ENCODE measurements at regions not wholly inside any gene's neighbourhood (a gene's known extent, or its start where the extent isn't known, plus 50 kb on each side); places are given as distances from the start of the nearest gene placed in this dataset.

- DNase-seq = no peak
- Histone ChIP-seq H3K27me3 (no peaks in the 10 kb centered on the region), H3K27ac (no peak overlapping the region), H3K9me3 (peaks cover 0 to 4% of the 10 kb centered on the region in 2 donors), H3K4me1 (no peaks in the 10 kb centered on the region), H3K36me3 (no peaks in the 10 kb centered on the region), H3K4me3 (no peak overlapping the region)
- 72 to 77% methylated on average over 2 of the region's 2 CpGs for WGBS, 2 donors (ENCODE audit: low coverage in 1 of 2)
- in situ Hi-C loops (cut with MboI; ENCODE audit: low pct_ligation_motif_present in 1 of 4, low pct_unique_long_range_greater_than_20kb in 1 of 4, low sequenced_read_pairs in 3 of 4) = no loop called here
- intact Hi-C loops (cut with DNase I; ENCODE audit: low total_unique reads) = no loop called here
- no peak for TF ChIP-seq CTCF (IDR thresholded peaks at IDR 0.05)
- TF ChIP-seq POLR2A (IDR thresholded peaks at IDR 0.05) = no peak
- no peak for TF ChIP-seq EP300 (IDR thresholded peaks at IDR 0.05; ENCODE audit: low read depth)
- no peak for TF ChIP-seq POLR2AphosphoS5 (IDR thresholded peaks at IDR 0.05)
These were observed 127.1 kb upstream of the THSD7A start for GRCh38 chr7:11959121-11959520.

GRCh38 chr7:11960621-11961020 lies 128.6 kb upstream of the THSD7A start:
- in situ Hi-C loops (cut with MboI; ENCODE audit: low pct_ligation_motif_present in 1 of 4, low pct_unique_long_range_greater_than_20kb in 1 of 4, low sequenced_read_pairs in 3 of 4) = no loop called here
- no peak overlapping the region for H3K4me3 ChIP-seq
- TF ChIP-seq EP300 (IDR thresholded peaks at IDR 0.05; ENCODE audit: low read depth) (no peak), CTCF (IDR thresholded peaks at IDR 0.05) (no peak), POLR2AphosphoS5 (IDR thresholded peaks at IDR 0.05) (no peak), POLR2A (IDR thresholded peaks at IDR 0.05) (no peak)
- no peaks in the 10 kb centered on the region for H3K27me3 ChIP-seq
- H3K36me3 ChIP-seq = no peaks in the 10 kb centered on the region
- DNase-seq = no peak
- H3K27ac ChIP-seq = no peak overlapping the region
- H3K9me3 ChIP-seq = peaks cover 0 to 4% of the 10 kb centered on the region in 2 donors
- H3K4me1 ChIP-seq = no peaks in the 10 kb centered on the region
- intact Hi-C loops (cut with DNase I; ENCODE audit: low total_unique reads) = no loop called here

- intact Hi-C loops (cut with DNase I; ENCODE audit: low total_unique reads) = no loop called here
- in situ Hi-C loops (cut with MboI; ENCODE audit: low pct_ligation_motif_present in 1 of 4, low pct_unique_long_range_greater_than_20kb in 1 of 4, low sequenced_read_pairs in 3 of 4) = no loop called here
These were observed 137.6 kb upstream of the THSD7A start for GRCh38 chr7:11969643-11970042.

GRCh38 chr7:11970132-11970531 lies 138.1 kb upstream of the THSD7A start:
- H3K4me3 ChIP-seq = no peak overlapping the region
- H3K27ac ChIP-seq = peak overlapping the region in 1 of 4 donors; percentile 38
- intact Hi-C loops (cut with DNase I; ENCODE audit: low total_unique reads) = no loop called here
- H3K36me3 ChIP-seq = no peaks in the 10 kb centered on the region
- H3K4me1 ChIP-seq = peaks cover 0 to 16% (median 6%) of the 10 kb centered on the region in 4 donors
- in situ Hi-C loops (cut with MboI; ENCODE audit: low pct_ligation_motif_present in 1 of 4, low pct_unique_long_range_greater_than_20kb in 1 of 4, low sequenced_read_pairs in 3 of 4) = no loop called here
- peaks cover 0 to 9% of the 10 kb centered on the region in 2 donors for H3K9me3 ChIP-seq
- WGBS, 2 donors (ENCODE audit: low coverage in 1 of 2) = 20% methylated on average over 1 to 3 of the region's 3 CpGs
- peak; percentile 14 for DNase-seq
- H3K27me3 ChIP-seq = no peaks in the 10 kb centered on the region
- TF ChIP-seq CTCF (IDR thresholded peaks at IDR 0.05) (no peak), EP300 (IDR thresholded peaks at IDR 0.05; ENCODE audit: low read depth) (no peak), POLR2AphosphoS5 (IDR thresholded peaks at IDR 0.05) (no peak), POLR2A (IDR thresholded peaks at IDR 0.05) (no peak)

More at GRCh38 chr7:11969643-11970042, 137.6 kb upstream of the THSD7A start:
- no peak for DNase-seq
- H3K4me1 ChIP-seq = peaks cover 0 to 16% (median 6%) of the 10 kb centered on the region in 4 donors
- no peak for TF ChIP-seq EP300 (IDR thresholded peaks at IDR 0.05; ENCODE audit: low read depth)
- no peak for TF ChIP-seq CTCF (IDR thresholded peaks at IDR 0.05)
- TF ChIP-seq POLR2A (IDR thresholded peaks at IDR 0.05) = no peak
- TF ChIP-seq POLR2AphosphoS5 (IDR thresholded peaks at IDR 0.05) = no peak
- no peak overlapping the region for H3K4me3 ChIP-seq
- H3K27me3 ChIP-seq = no peaks in the 10 kb centered on the region
- H3K36me3 ChIP-seq = no peaks in the 10 kb centered on the region
- WGBS, 2 donors (ENCODE audit: low coverage in 1 of 2) = 38 to 80% methylated on average over 1 of the region's 1 CpG
- peak overlapping the region in 1 of 4 donors; percentile 38 for H3K27ac ChIP-seq
- H3K9me3 ChIP-seq = peaks cover 0 to 9% of the 10 kb centered on the region in 2 donors
